ENCODE measurements at regions not wholly inside any gene's neighbourhood (a gene's known extent, or its start where the extent isn't known, plus 50 kb on each side); places are given as distances from the start of the nearest gene placed in this dataset.

- no peak for TF ChIP-seq CTCF (IDR thresholded peaks at IDR 0.05)
- TF ChIP-seq POLR2A (IDR thresholded peaks at IDR 0.05): no peak
Observed at GRCh38 chr2:2921011-2921720, 456.5 kb downstream of the EIPR1 start.
